A673 (cell line): ENCODE measurements at regions not wholly inside any gene's neighbourhood (a gene's known extent, or its start where the extent isn't known, plus 50 kb on each side); places are given as distances from the start of the nearest gene placed in this dataset.

ENCODE experiments used
- BruUV-seq: library from RNA; stranded (reverse); fragments of 400-500 nt; replicated peaks from 2 replicates; lab custom pipeline; 2021; lab: Mats Ljungman, UMichigan
- CTCF ChIA-PET: fragments of 300-600 bp; sonication (Branson Sonifier 250); formaldehyde crosslinking; loops from one replicate; lab custom pipeline; 2022; ENCODE audit warnings: antibody characterized with exemption; lab: Charles Lee
- POLR2A ChIA-PET: fragments of 300-600 bp; sonication (Branson Sonifier 250); formaldehyde crosslinking; loops from one replicate; lab custom pipeline; 2022; ENCODE audit warnings: antibody characterized with exemption; ENCODE audit not compliant: low non-redundant PET; lab: Charles Lee
- DNase-seq: peaks from one replicate; pipeline ENCODE4 v3.0.0-alpha.2; 2015; ENCODE audit warnings: low spot score
- H3K27ac ChIP-seq: fragments of 200-600 bp; sonication (generic); 2 replicates; pipeline ENCODE4 v1.5.1; 2016; ENCODE audit warnings: mixed run types, low read depth, mild to moderate bottlenecking, mixed read lengths, antibody characterized with exemption, low read length; ENCODE audit not compliant: poor library complexity, severe bottlenecking
- H3K27me3 ChIP-seq: fragments of 200-600 bp; sonication (generic); replicated peaks from 2 replicates; pipeline ENCODE4 v1.6.1; 2017; ENCODE audit warnings: mixed run types, low read depth, mild to moderate bottlenecking, mixed read lengths, antibody characterized with exemption, low read length; ENCODE audit not compliant: insufficient read depth, poor library complexity
- H3K36me3 ChIP-seq: fragments of 200-600 bp; sonication (generic); 2 replicates; pipeline ENCODE4 v1.6.1; 2016; ENCODE audit warnings: mixed run types, mild to moderate bottlenecking, mixed read lengths, antibody characterized with exemption, low read length; ENCODE audit not compliant: insufficient read depth, poor library complexity, severe bottlenecking
- H3K4me1 ChIP-seq: fragments of 200-600 bp; sonication (generic); 2 replicates; pipeline ENCODE4 v1.6.1; 2017; ENCODE audit warnings: mixed run types, mild to moderate bottlenecking, mixed read lengths, antibody characterized with exemption, low read length; ENCODE audit not compliant: insufficient read depth, poor library complexity, severe bottlenecking
- H3K4me3 ChIP-seq: fragments of 200-600 bp; sonication (generic); 2 replicates; pipeline ENCODE4 v1.5.1; 2016; ENCODE audit warnings: low read depth, mixed run types, mild to moderate bottlenecking, mixed read lengths, low read length; ENCODE audit not compliant: poor library complexity, severe bottlenecking
- H3K9me3 ChIP-seq: fragments of 200-600 bp; sonication (generic); 2 replicates; pipeline ENCODE4 v1.6.1; 2016; ENCODE audit warnings: mixed run types, low read depth, mild to moderate bottlenecking, mixed read lengths, antibody characterized with exemption, low read length; ENCODE audit not compliant: poor library complexity, severe bottlenecking
- CTCF ChIP-seq: fragments of 300-800, 200-600 bp; sonication (generic); conservative IDR thresholded peaks from 2 replicates; pipeline ENCODE4 v1.5.1; 2017; ENCODE audit warnings: low read depth, mild to moderate bottlenecking, antibody characterized with exemption, low read length, moderate library complexity, mixed read lengths
- EZH2 ChIP-seq: fragments of 200-600 bp; sonication (generic); IDR thresholded peaks from 2 replicates; pipeline ENCODE4 v1.6.1; 2017; ENCODE audit warnings: borderline replicate concordance, low read depth, mild to moderate bottlenecking, mixed read lengths, antibody characterized with exemption, low read length; ENCODE audit not compliant: poor library complexity, severe bottlenecking
- intact Hi-C: fragments of 100-400 bp; cut with micrococcal nuclease; formaldehyde crosslinking; loops from one replicate; pipeline ENCODE4 v1.10.0; 2022; ENCODE audit not compliant: unreplicated experiment

GRCh38 chr11:104405277-104405676, 241.3 kb upstream of the PDGFD start:
- no TSS peak for BruUV-seq
- Histone ChIP-seq H3K27ac (no peak overlapping the region), H3K36me3 (no peaks in the 10 kb centered on the region), H3K4me1 (no peaks in the 10 kb centered on the region), H3K27me3 (no peaks in the 10 kb centered on the region), H3K9me3 (no peaks in the 10 kb centered on the region), H3K4me3 (no peak overlapping the region)
- intact Hi-C loops, result no loop called here
- POLR2A ChIA-PET, result no interaction called here
- DNase-seq, result no peak
- CTCF ChIA-PET, result no interaction called here
- no peak for TF ChIP-seq CTCF
- no peak for TF ChIP-seq EZH2

GRCh38 chr11:104404231-104405175, 240.6 kb upstream of the PDGFD start:
- no peak for DNase-seq

GRCh38 chr11:104402812-104403521, 239.0 kb upstream of the PDGFD start:
- ChIA-PET POLR2A (no interaction called here), CTCF (no interaction called here)
- BruUV-seq, result no TSS peak
- H3K36me3 ChIP-seq, result no peaks in the 10 kb centered on the region
- no peak overlapping the region for H3K4me3 ChIP-seq
- H3K9me3 ChIP-seq, result no peaks in the 10 kb centered on the region
- H3K27ac ChIP-seq, result no peak overlapping the region
- no peaks in the 10 kb centered on the region for H3K4me1 ChIP-seq
- no peak for DNase-seq
- intact Hi-C loops, result no loop called here
- TF ChIP-seq EZH2, result no peak
- TF ChIP-seq CTCF, result no peak
- H3K27me3 ChIP-seq, result no peaks in the 10 kb centered on the region

More at GRCh38 chr11:104404231-104405175, 240.6 kb upstream of the PDGFD start:
- no peak overlapping the region for H3K27ac ChIP-seq
- ChIA-PET CTCF (no interaction called here), POLR2A (no interaction called here)
- no peaks in the 10 kb centered on the region for H3K36me3 ChIP-seq
- intact Hi-C loops, result no loop called here
- no peaks in the 10 kb centered on the region for H3K27me3 ChIP-seq
- H3K4me1 ChIP-seq, result no peaks in the 10 kb centered on the region
- no TSS peak for BruUV-seq
- no peak for TF ChIP-seq CTCF
- no peak for TF ChIP-seq EZH2
- H3K4me3 ChIP-seq, result no peak overlapping the region
- no peaks in the 10 kb centered on the region for H3K9me3 ChIP-seq
